NAMALWA (cell line): ENCODE measurements at regions not wholly inside any gene's neighbourhood (a gene's known extent, or its start where the extent isn't known, plus 50 kb on each side); places are given as distances from the start of the nearest gene placed in this dataset.
"Not testable (repeated sequence)": the region's sequence is repeated elsewhere in the genome, so short reads cannot be mapped to it uniquely, and the experiment has no call there.

Experiments used
- DNase-seq: peaks from one replicate; pipeline ENCODE4 v3.0.0-alpha.2; 2015; ENCODE audit warnings: low spot score

DNA sequence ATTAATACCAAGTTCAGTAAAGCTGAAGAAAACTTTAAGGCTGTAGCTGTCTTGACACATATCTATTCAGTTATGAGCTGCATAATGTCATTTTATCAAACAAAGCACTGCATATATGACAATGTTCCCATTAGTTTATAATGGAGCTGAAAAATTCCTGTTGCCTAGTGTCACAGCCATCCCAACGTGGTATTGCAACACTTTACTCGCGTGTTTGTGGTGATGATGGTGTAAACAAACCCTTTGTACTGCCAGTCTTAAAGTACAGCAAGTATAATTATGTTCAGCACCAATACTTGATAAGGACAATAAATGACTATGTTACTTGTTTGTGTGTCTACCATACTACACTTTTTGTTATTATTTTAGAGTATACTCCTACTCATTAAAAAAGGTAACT lies 1415.6 kb upstream of the PCDH7 start:
- DNase-seq: no peak

DNA sequence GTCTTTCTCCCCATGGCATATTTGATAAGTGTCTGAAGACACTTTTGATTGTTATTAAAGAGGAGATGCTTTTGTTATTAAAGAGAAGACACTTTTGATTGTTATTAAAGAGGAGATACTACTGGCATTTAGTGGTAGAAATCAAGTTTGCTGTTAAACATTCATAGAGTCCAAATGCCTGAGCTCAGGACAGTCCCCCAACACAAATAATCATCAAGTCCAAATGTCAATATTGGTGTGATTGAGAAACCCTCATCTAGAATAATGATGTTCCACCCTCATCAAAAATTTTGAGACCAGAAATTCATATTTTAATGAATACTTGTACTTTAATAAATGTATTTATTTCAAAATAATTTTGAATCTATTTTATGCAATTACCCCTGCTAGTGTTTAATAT lies 1412.9 kb upstream of the PCDH7 start:
- no peak for DNase-seq

DNA sequence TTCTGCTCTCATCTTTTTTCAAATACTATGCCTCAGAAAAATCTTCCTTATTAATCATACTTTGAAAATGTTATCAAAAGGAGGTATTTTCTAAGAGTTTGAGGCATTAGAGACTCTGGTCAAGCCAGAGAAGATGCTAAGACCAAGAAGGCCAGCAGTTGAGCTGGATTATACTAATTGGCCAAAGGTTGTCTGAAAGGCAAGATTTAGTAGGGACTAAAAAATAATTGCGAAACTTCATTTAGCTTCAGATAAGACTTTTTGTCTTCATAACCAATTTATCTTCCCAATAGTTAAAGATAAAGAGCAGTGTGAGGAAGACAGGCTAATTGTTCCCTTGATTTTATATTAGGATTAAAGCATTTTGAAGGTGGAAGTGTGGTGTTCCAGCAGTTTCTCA lies 1412.4 kb upstream of the PCDH7 start:
- no peak for DNase-seq

DNA sequence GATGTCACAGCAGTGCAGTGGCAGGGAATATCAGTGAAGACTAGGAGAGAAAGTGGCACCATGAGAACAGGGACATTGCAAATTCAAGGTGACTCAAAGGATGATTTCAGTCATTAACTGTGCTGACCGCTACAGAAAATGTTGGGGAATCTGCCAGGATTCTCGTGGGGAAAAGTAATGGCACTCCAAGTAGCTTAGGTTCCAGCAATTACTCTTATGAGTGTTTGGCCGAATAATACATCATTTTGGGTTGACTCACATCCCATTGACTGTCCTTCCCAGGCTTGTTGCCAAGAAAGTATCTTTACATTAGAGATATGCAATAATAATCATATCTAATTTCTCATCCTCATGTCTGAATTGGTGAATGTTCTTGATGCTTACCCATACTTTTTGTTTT lies 1411.1 kb upstream of the PCDH7 start:
- DNase-seq: no peak

DNA sequence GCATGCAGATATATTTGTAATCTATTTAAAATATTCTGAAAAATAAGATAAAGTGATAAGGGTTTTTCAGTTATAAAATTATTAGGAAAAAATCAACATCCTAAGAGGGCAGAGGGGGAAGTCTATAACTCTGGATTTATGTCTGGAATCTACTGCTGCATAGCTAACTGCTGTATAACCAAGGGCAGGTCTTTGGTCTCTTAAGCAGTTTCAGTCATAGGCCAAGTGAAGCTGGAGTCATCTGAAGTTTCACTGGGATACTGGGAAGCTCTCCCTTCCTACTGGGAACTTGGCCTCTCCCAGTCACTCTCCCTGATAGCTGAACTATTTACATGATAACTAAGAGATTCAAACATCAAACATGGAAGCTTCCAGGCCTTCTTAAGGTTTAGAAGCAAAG lies 1409.9 kb upstream of the PCDH7 start:
- no peak for DNase-seq

DNA sequence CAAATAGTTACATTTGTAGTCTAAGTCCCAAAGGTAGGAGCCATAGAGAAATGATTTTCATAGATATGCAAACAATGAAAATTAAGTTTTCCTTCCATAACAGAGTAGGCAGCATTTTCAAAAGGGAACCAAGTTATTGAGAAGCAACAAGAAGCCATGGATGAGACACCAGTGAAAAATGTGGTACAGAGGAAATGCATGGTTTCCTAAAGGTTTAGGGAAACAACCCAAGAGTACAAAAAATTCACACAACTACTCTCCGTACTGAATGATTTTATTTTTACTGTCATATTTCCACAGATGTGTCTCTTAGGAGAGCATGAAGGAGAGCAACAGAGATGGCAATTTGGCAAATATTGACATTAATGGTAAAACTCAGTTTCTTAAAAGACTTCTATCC lies 1408.9 kb upstream of the PCDH7 start:
- DNase-seq: no peak

DNA sequence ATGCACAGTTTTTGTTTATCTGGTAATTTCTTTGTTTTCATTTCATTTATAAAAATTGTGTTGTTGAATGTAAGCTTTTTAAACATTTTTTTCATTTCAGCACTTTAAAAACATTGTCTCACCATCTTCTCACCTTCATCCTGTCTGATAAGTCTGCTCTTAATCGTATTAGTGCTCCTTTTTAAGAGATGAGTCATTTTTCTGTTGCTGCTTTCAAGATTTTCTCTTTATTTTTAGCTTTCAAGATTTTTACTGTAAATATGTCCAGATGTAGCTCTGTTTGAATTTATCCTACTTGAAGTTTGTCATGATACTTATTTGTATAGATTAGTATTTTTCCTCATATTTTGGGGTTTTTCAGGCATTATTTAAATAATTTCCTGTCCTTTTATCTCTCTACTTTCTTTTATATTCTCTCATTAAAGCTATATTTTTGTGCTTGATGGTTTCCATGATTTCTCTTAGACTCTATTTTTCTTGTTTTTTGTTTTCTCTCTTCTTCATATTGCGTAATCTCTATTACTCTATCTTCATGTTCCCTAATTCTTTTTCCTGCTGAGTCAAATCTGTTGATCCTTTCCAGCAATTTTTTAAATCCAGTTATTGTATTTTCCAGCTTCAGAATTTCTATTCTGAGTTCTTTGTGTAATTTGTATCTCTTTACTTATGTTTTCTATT lies 1400.4 kb upstream of the PCDH7 start:
- DNase-seq: no peak

DNA sequence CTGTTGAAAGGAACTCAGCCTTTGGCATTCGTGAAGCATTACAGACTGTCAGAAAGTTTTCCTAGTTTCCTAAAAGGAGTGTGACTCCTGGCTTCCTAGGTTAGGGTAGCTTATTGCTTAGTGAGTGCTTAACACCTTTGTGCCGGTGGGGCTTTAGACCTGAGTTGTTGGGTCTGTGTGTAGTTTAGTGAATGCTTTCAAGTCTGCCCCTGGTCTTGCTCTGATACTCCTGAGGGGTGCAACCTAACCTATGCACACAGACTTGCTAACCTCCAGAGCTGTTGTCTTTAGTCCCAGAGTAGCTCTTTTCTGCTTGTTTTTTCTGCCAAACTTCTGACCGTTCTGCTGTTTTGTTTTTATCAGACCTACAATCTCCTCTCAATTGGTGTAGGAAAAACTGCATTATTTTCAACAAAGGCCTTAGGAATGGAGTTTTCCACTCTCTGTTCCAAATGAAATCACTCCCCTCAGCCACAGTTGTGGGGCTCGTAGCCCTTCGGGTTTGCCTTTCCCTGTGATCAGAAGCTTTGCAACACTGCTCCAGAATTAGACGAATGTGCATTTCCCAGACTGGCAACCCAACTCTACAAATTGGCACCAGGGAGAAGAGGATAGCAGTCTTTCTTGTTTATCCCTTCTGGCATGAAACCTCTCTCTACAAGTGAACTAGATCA lies 1399.1 kb upstream of the PCDH7 start:
- no peak for DNase-seq

DNA sequence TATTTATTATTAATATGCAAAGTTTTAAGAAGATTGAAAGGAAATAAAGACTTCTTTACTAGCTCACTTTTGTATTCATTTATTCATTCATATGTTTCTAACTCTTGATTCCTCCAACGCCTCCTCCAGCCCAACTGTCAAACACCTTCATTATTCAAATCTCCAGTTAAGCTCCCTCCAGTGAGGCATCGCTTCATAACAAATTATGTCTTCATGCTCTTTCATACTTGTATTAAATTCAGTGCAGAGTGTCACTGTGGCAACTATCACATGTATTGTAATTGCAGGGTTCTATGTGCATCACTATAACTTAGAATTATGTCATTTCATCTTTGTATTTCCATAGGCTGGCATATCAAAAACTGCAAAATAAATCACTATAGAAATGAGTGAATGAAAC lies 1394.2 kb upstream of the PCDH7 start:
- DNase-seq: no peak

DNA sequence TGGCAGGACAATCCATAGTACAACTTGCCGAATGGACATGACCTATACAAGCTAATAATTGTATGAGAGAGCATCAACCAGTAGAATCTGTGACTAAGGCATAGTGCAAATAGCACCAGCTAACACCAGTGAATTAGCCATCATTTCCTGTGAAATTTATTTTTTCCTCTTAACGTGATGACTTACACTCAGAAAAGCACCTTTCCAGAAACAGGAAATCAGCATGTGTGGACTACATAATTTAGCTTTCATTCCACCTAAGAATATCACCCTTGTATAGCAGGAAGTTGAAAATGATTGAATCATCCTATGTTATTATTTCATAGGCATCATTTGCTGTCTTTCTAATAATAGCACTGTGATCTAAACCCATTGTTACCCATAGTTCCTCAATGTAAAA lies 1393.4 kb upstream of the PCDH7 start:
- DNase-seq: no peak

DNA sequence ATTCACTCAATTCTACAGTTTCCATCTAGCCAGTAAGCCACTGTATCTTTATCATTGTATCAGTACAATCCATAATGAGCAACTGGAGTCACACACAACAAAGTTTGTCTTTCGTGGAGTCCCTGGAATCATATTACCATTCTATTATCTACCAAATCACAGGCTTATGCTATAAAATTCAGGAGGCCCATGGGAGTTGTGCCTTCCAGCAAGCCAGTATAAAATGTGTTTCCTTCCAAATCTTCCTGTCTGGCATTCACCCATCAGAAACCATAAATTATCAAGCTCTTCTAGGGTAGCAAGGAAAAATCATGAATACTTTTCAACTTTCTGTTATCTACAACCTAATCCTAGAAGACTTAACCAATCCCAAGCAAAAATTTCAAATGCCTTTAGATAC lies 1383.3 kb upstream of the PCDH7 start:
- no peak for DNase-seq

DNA sequence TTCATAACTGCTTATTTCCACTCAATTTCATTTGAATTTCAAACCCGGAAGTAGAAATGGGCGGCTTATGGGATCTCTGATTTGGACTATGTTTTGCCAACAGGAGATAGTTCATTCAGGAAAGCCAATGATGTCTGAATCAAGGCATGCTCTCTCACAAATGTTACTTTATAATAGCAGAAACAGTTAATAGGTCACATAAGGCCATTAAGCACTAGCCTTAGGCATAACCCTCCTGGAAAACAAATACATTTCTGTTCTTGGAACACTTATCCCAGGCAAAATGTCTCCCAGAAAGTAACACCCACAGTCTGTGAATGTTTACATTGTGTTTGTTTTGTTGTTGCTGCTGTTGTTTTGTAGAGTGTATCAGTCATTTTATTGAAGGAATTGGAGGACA lies 1347.2 kb upstream of the PCDH7 start:
- DNase-seq: no peak

DNA sequence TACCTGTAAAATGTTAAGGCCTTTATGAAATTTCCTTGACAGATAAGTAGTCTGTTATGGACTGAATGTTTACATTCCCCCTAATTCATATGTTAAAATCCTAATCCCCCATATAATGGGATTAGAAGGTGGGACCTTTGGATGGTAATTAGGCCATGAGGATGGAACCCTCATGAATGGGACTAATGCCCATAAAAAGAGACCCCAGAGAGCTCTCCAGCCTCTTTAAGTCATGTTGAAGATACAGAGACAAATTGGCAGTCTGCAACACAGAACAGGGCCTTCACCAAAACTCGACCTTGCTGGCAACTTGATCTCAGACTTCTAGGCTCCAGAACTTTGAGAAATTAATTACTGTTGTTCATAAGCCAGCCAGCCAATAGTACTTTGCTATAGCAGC lies 1344.5 kb upstream of the PCDH7 start:
- DNase-seq: no peak

DNA sequence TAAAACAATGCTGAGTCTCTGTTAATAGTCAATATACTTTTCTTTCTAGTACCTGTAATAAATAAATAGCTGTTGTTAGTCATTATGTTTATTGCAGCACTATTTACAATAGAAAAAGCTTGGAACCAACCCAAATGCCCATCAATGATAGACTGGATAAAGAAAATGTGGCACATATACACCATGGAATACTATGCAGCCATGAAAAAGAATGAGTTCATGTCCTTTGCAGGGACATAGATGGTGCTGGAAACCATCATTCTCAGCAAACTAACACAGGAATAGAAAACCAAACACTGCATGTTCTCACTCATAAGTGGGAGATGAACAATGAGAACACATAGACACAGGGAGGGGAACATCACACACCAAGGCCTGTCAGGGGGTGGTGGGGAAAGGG lies 1341.9 kb upstream of the PCDH7 start:
- DNase-seq: not testable (repeated sequence)

DNA sequence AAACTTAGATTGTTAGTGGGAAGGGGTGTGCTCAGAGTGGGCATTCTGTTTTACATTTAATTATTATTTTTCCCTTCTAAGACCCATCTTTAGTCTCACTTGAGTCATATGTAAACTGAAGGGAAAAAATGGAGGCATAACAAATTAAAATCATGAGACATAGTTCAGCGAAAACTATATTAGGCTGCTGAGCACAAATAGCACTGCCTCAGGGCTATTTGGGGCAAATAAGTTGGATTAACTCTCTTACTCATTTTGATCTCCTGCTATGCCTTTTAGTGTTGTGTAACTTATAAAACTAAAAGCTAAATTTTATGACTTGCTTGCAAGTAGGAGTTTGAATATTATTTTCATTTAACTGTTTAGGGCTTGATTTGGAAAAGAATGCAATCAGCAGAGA lies 1329.2 kb upstream of the PCDH7 start:
- no peak for DNase-seq

DNA sequence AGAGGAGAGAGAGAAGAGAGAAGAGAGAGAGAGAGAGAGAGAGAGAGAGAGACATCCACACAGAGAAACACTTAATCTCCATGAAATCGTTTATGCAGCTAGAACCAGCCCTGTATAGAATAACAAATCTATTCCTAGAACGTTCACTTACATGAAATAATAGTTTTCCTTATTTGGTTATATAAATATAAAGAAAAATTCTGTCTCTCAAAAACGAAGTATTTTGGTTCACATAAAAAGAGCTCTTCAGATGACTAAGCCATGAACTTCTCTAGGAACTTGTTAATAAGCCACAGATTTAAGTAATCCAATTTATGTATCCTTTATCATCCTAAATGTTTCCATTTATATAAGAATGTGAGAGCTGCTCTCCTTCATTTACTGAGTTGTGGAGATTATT lies 1315.1 kb upstream of the PCDH7 start:
- DNase-seq: no peak

DNA sequence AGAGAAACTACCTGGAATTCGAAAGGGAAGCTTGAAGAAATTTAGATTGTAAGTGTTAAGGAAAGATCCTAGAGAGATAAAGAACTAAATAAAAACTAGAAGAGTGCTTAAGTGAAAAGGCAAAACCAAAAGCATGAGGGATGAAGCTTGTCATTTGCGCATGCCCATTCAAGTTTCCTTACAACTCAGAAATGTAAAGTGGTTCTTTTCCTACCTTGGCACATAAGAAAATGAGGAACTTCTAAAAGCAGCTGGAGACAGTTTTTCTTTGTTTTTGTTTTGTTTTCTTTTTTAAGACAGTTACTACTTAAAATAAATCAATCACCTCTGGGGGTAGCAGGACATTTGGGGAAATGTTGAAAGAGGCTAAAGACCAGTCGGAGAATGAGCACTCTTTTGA lies 1304.4 kb upstream of the PCDH7 start:
- no peak for DNase-seq

DNA sequence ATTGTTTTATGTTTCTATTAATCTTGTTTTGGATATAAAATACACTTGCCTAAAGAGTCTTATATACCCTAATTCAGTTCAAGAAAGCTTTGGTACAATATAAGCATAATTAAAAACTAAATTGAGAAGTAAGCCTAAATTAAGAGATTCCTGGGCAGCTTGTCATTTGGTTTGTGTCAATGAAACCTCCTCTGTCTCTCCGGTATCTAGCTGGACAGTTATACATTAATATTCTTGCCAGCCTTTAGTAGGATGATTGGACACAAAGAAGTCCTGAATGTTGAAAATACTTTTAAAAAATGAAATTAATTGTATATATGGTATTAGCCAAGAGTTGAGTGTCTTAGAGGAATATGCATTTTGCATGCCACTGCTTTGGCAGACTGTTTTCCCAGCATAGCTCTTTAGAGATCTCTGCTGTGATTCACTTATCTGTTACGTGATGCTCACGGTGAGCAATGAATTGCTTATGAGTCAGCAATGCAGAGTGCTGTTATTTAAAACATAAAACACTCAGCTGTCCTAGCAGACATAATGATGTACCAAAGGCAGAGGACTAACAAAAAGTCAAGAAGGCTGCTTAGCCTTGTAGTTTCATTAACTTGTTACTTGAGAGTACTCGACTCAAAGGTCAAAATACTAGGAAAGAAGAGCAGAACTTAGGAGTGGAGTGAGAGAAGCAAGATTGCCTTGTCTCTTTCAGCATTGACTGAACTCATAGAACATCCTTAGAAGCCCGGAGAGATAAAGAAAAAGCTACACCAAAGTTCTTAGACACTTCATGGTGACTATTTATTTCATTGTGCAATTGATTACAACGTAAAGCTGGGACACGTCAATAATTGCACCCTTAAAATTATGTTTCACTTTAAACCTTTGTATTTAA lies 1296.1 kb upstream of the PCDH7 start:
- DNase-seq: no peak

DNA sequence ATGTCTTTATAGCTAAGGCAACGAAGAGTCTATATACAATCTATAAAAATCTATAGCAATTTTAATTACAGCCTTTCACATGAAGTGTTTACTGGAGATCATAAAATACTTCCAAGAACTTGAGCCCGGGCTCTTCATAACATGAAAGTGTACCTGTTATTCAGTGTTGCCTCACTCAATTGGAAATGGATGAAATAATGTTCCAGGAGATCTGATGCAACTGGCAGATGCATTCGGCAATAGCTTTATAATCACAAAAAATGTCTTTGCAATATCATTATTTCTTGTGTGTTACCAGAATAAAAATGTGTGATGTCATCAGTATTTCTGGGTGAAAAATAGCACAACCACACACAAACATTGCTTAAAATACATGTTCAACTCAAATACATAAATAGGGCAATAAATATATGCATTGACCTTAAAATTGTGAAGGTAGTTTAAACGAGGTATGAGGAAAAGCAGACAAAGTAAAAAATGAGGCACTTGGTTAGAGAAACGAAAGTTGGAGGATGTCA lies 1266.8 kb upstream of the PCDH7 start:
- no peak for DNase-seq

DNA sequence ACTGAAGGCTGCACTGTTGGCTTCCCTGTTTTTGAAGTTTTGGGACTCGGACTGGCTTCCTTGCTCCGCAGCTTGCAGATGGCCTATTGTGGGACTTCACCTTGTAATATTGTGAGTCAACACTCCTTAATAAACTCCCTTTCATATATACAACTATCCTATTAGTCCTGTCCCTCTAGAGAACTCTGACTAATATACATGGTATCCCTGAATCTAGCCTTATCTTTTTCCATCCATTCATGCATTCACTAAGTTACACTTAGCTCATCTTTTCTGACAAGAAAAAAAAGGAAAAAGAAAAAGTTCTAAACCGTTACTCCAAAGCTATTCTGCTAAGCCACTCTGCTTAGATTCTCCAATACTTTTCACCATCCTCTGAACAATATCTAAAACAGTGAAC lies 1260.2 kb upstream of the PCDH7 start:
- DNase-seq: no peak

DNA sequence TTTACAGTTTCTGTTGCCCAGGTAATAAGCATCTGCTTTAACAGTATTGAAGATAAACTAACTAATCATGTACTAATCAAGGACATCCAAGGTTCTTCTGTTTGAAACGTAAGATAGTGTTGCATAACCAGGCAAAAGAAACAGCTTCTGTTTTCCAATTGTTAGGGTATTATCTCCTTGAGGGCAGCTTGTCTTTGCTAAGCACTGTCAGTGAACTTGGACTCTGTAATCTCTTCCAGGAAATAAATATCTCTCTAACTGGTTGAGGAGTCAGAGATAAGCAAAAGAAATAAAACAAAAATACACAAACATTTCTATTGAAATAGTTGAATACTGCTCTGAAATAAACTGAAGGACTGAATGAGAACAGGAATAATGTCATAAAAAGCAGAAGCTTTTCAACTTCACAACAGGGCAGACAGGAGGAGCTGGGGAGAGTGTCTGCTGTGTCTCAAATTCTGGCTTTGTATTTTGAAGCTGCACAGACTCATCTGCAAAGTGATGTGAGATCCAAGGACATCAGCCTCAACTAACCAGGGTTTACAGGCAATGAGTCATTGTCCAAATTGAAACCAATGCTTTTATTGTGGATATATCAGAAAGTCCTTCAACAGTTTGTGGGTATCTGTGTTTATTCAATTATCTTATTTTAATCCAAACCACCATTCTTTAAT lies 1253.0 kb upstream of the PCDH7 start:
- DNase-seq: no peak
